Mammary epithelial cell (primary cell): ENCODE measurements at regions not wholly inside any gene's neighbourhood (a gene's known extent, or its start where the extent isn't known, plus 50 kb on each side); places are given as distances from the start of the nearest gene placed in this dataset.

Experiments used
- CTCF ChIP-seq, 2 donors: IDR thresholded peaks in 1 of 2; conservative IDR thresholded peaks in 1 of 2; 2 replicates each; pipeline ENCODE4 v1.5.1; 2011 to 2012; ENCODE audit warnings: inconsistent platforms in 2 of 2, low read length in 2 of 2, mild to moderate bottlenecking in 2 of 2, control low read depth in 1 of 2, low read depth in 1 of 2; ENCODE audit not compliant: insufficient read depth in 1 of 2; ENCODE audit errors: extremely low read depth in 1 of 2
- EZH2 ChIP-seq: IDR thresholded peaks from 2 replicates; pipeline ENCODE4 v1.6.1; 2012; ENCODE audit warnings: low read length, inconsistent platforms, borderline replicate concordance

- no peak for TF ChIP-seq EZH2
- no peak for TF ChIP-seq CTCF (conservative IDR thresholded peaks at IDR 0.05 in 1 of 2, IDR thresholded peaks at IDR 0.05 in 1 of 2; ENCODE audit: extremely low read depth in 1 of 2, insufficient read depth in 1 of 2, low read depth in 1 of 2, low read length in 2 of 2)
Measured at GRCh38 chr10:117690359-117690758, 147.8 kb downstream of the EMX2 start.
